Gastroesophageal sphincter (tissue), 4 donors: ENCODE measurements at regions not wholly inside any gene's neighbourhood (a gene's known extent, or its start where the extent isn't known, plus 50 kb on each side); places are given as distances from the start of the nearest gene placed in this dataset.

Experiments used
- ATAC-seq: fragments of 150-250 bp; one replicate; pipeline ENCODE4 v1.9.1; 2016; ENCODE audit warnings: mild to moderate bottlenecking, moderate library complexity
- H3K27ac ChIP-seq, 4 donors: fragments of 200-600 bp; sonication (generic) in 3 of 4; 1 replicate in 3 of 4; 2 replicates in 1 of 4; pipeline ENCODE4 v1.5.1; 2016 to 2019
- H3K27me3 ChIP-seq: fragments of 200-600 bp; sonication (generic); one replicate; pipeline ENCODE4 v1.5.1; 2019
- H3K36me3 ChIP-seq, 2 donors: fragments of 200-600 bp; sonication (generic); one replicate each; pipeline ENCODE4 v1.5.1; 2019; ENCODE audit warnings: control low read depth in 1 of 2
- H3K4me1 ChIP-seq, 3 donors: fragments of 200-600 bp; sonication (generic); 1 replicate in 2 of 3; 2 replicates in 1 of 3; pipeline ENCODE4 v1.5.1; 2016 to 2019; ENCODE audit warnings: control low read depth in 2 of 3
- H3K4me3 ChIP-seq, 2 donors: fragments of 200-600 bp; sonication (generic); one replicate each; pipeline ENCODE4 v1.5.1; 2019; ENCODE audit warnings: mild to moderate bottlenecking in 1 of 2, moderate library complexity in 1 of 2
- H3K9me3 ChIP-seq, 3 donors: fragments of 200-600 bp; sonication (generic); one replicate each; pipeline ENCODE4 v1.5.1; 2017 to 2019; ENCODE audit warnings: control low read depth in 2 of 3
- EP300 ChIP-seq: sonication (generic); formaldehyde crosslinking; IDR thresholded peaks from one replicate; pipeline ENCODE4 v1.6.1; 2017; ENCODE audit warnings: antibody characterized with exemption, mild to moderate bottlenecking
- POLR2A ChIP-seq, 2 donors: fragments of 450-650 bp; IDR thresholded peaks; one replicate each; pipeline ENCODE4 v1.6.1; 2017; ENCODE audit warnings: antibody characterized with exemption in 2 of 2, mild to moderate bottlenecking in 2 of 2, moderate library complexity in 1 of 2
- POLR2AphosphoS5 ChIP-seq: sonication (generic); formaldehyde crosslinking; IDR thresholded peaks from one replicate; pipeline ENCODE4 v1.6.1; 2017; ENCODE audit warnings: antibody characterized with exemption
- WGBS, 2 donors: methylation state at CpG; one replicate each; pipeline ENCODE4 v1.1.5; 2018; ENCODE audit warnings: low coverage in 1 of 2; 5-methylcytosine and 5-hydroxymethylcytosine counted together
- TF ChIP-seq, protein P1 (sequence below), 4 experiments: fragments of 200-600 bp in 2 of 4; fragments of 450-650 bp in 2 of 4; sonication (generic) in 1 of 4; IDR thresholded peaks; one replicate each; pipeline ENCODE4 v1.5.1; 2017 to 2019; ENCODE audit warnings: antibody characterized with exemption in 4 of 4, mild to moderate bottlenecking in 2 of 4, moderate library complexity in 2 of 4

DNA sequence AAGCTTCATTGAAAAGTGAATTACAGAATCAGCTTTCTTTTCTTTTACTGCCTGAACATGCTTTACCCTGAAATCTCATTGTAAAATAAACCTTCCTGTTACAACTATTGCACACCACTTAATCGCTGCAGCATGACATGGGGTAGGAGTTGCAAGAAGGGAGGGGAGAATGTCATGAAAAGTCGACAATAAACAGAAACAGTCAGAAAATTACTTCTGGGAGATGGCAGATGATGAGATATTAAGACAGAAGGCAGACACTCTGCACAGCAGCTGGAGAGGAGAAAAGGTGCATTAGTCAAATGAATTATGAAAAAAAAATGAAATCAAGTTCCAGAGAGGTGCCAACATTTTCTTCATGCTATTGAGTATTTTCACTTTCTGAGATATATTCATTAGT lies 287.7 kb downstream of the PCDH7 start:
- H3K4me1 ChIP-seq, result peaks cover 0 to 18% (median 0%) of the 10 kb centered on the region in 3 donors
- TF ChIP-seq, protein P1, sequence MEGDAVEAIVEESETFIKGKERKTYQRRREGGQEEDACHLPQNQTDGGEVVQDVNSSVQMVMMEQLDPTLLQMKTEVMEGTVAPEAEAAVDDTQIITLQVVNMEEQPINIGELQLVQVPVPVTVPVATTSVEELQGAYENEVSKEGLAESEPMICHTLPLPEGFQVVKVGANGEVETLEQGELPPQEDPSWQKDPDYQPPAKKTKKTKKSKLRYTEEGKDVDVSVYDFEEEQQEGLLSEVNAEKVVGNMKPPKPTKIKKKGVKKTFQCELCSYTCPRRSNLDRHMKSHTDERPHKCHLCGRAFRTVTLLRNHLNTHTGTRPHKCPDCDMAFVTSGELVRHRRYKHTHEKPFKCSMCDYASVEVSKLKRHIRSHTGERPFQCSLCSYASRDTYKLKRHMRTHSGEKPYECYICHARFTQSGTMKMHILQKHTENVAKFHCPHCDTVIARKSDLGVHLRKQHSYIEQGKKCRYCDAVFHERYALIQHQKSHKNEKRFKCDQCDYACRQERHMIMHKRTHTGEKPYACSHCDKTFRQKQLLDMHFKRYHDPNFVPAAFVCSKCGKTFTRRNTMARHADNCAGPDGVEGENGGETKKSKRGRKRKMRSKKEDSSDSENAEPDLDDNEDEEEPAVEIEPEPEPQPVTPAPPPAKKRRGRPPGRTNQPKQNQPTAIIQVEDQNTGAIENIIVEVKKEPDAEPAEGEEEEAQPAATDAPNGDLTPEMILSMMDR (IDR thresholded peaks at IDR 0.05), result no peak
- TF ChIP-seq POLR2AphosphoS5, result no peak
- TF ChIP-seq EP300, result no peak
- TF ChIP-seq POLR2A (IDR thresholded peaks at IDR 0.05), result no peak
- no peaks in the 10 kb centered on the region for H3K27me3 ChIP-seq
- ATAC-seq, result no peak
- no peaks in the 10 kb centered on the region for H3K9me3 ChIP-seq
- H3K4me3 ChIP-seq, result no peak overlapping the region
- no peak overlapping the region for H3K27ac ChIP-seq
- no peaks in the 10 kb centered on the region for H3K36me3 ChIP-seq
- WGBS, 2 donors, result 0 to 10% methylated on average over 2 of the region's 2 CpGs

DNA sequence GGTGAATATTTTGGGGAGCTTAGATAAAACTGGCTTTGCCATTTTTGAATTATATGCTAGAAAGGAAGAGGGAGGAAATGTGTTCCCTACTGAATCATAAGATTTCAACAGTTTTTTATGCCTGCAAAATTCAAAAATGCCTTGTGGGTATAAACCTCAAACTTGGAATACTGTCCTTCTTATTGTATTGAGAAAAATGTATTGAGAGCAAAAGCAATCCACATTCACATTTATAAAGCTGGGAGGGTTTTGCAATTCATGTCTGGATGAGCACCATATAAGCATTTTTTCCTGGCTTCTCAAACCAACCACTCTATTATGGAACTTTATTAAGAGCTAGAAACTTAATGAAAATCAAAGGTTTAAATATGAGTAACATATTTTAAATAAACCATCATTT lies 289.8 kb downstream of the PCDH7 start:
- Histone ChIP-seq H3K4me3 (no peak overlapping the region), H3K36me3 (no peaks in the 10 kb centered on the region), H3K4me1 (peaks cover 0 to 18% (median 0%) of the 10 kb centered on the region in 3 donors), H3K9me3 (no peaks in the 10 kb centered on the region), H3K27me3 (no peaks in the 10 kb centered on the region), H3K27ac (no peak overlapping the region)
- ATAC-seq, result no peak
- TF ChIP-seq POLR2A (IDR thresholded peaks at IDR 0.05) (no peak), EP300 (no peak), POLR2AphosphoS5 (no peak)

DNA sequence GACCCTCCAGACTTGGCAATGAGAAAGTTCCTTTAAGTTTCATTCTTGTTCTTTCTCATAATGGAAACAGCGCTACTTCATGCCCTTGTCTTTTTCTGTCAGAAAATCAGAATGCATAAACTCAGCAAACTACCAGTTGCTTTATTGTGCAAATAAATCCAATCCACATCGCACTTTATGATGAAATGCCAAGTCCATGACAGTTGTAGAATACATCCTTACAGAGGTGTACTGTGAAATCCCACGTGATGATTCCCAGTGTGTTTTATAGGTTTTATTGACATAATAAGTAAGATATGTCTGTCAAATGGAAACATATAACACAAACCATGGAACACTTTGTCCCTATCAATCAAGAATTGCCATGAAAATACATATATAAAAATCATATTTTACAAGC lies 295.0 kb downstream of the PCDH7 start:
- 83 to 92% methylated on average over 3 of the region's 3 CpGs for WGBS, 2 donors
- H3K4me3 ChIP-seq, result no peak overlapping the region
- no peaks in the 10 kb centered on the region for H3K9me3 ChIP-seq
- no peak overlapping the region for H3K27ac ChIP-seq
- no peaks in the 10 kb centered on the region for H3K4me1 ChIP-seq
- H3K27me3 ChIP-seq, result no peaks in the 10 kb centered on the region
- TF ChIP-seq POLR2AphosphoS5, result no peak
- TF ChIP-seq, protein P1 (IDR thresholded peaks at IDR 0.05), result no peak
- no peak for TF ChIP-seq POLR2A (IDR thresholded peaks at IDR 0.05)
- no peak for TF ChIP-seq EP300
- no peaks in the 10 kb centered on the region for H3K36me3 ChIP-seq
- ATAC-seq, result no peak

DNA sequence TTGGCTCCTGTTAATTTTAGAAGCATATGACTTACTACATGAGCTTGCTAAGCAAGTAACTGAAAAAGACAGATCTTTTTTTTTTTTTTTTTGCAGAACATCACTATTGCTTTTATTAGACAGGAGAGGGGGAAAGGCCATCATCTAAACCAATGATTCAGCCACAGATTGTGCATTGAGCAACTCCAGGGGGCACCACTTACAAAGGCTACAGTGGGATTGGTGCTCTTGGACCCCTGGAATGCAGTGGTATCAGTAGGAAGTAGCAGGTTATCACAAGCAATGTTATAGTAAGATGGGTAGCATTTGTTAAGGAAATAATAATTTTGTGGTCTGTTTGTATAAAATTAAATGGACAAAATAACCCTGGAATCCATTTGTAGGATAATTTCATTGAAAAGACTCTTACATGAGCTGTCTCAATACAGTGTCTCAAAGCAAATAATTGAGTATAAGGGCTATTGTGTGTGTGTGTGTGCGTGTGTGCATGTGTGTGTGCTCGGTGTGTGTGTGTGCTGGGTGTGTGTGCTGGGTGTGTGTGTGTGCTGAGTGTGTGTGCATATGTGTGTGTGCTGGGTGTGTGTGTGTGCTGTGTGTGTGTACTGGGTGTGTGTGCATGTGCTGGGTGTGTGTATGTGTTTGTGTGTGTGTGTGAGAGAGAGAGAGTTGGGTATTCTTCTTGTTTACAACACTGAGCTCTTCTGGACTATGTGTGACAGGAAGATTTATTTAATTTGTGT lies 296.3 kb downstream of the PCDH7 start:
- Histone ChIP-seq H3K4me1 (peaks cover 0 to 3% (median 0%) of the 10 kb centered on the region in 3 donors), H3K36me3 (no peaks in the 10 kb centered on the region), H3K27ac (no peak overlapping the region), H3K27me3 (no peaks in the 10 kb centered on the region), H3K4me3 (no peak overlapping the region), H3K9me3 (no peaks in the 10 kb centered on the region)
- no peak for TF ChIP-seq POLR2A (IDR thresholded peaks at IDR 0.05)
- no peak for TF ChIP-seq POLR2AphosphoS5
- no peak for TF ChIP-seq EP300
- TF ChIP-seq, protein P1 (IDR thresholded peaks at IDR 0.05), result no peak
- no peak for ATAC-seq
- WGBS, 2 donors, result 94 to 100% methylated on average over 2 of the region's 2 CpGs

DNA sequence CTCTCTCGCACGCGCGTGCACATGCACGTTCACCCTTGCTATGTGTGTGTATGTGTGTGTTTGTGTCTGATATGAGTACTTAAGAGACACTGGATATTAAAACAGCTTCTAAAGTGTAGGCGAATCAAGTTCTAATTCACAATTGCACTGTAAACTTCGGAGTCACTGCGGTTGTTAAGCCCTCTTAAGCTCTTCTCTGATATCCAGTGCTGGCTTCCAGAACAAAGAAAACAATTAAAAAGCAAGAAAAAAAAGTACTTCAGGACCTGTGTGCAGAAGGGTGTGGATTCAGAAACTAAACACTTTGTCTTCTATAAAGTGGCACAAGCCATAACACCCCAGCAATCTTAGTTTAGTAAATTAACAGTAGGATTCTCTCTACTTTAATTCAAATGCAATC lies 300.2 kb downstream of the PCDH7 start:
- no peak for ATAC-seq
- Histone ChIP-seq H3K36me3 (no peaks in the 10 kb centered on the region), H3K27me3 (no peaks in the 10 kb centered on the region), H3K27ac (no peak overlapping the region), H3K4me1 (peaks cover 0 to 17% (median 0%) of the 10 kb centered on the region in 3 donors), H3K9me3 (no peaks in the 10 kb centered on the region), H3K4me3 (no peak overlapping the region)
- 64 to 75% methylated on average over 8 of the region's 8 CpGs for WGBS, 2 donors
- TF ChIP-seq POLR2AphosphoS5, result no peak

DNA sequence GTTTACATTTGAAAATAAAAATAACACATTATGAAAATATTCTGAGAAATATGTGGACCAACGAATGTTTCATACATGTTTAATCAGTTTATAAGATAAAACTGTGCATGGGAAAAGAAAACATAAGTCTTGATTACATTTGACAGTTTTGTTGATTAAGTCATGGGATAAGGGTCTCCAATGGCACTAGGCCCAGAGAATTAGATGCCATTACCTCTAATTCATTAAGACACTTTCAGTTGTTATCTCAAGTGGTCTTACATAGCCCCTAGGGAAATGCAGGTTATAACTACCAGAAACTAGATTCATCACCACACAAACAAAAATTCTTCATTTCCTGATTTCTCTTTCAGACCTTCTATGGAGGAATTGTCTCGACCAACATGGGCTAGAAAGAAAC lies 300.8 kb downstream of the PCDH7 start:
- Histone ChIP-seq H3K36me3 (no peaks in the 10 kb centered on the region), H3K27me3 (no peaks in the 10 kb centered on the region), H3K4me1 (peaks cover 0 to 17% (median 0%) of the 10 kb centered on the region in 3 donors), H3K27ac (no peak overlapping the region), H3K4me3 (no peak overlapping the region), H3K9me3 (no peaks in the 10 kb centered on the region)
- TF ChIP-seq EP300 (no peak), POLR2AphosphoS5 (no peak), POLR2A (IDR thresholded peaks at IDR 0.05) (no peak)
- TF ChIP-seq, protein P1 (IDR thresholded peaks at IDR 0.05), result no peak
- no peak for ATAC-seq
- WGBS, 2 donors, result 60 to 76% methylated on average over 2 of the region's 2 CpGs
